NCI-H460 (cell line): ENCODE measurements at regions not wholly inside any gene's neighbourhood (a gene's known extent, or its start where the extent isn't known, plus 50 kb on each side); places are given as distances from the start of the nearest gene placed in this dataset.
A peak's percentile ranks its signal among the peaks of the same experiment; 100 is the strongest.
"Not testable (repeated sequence)": the region's sequence is repeated elsewhere in the genome, so short reads cannot be mapped to it uniquely, and the experiment has no call there.

ENCODE experiments used
- DNase-seq: peaks from one replicate; pipeline ENCODE4 v3.0.0-alpha.2; 2016; ENCODE audit warnings: low read depth; ENCODE audit errors: extremely low read depth

GRCh38 chr13:22773465-22773864 is 407.3 kb upstream of the SGCG start:
- no peak for DNase-seq

GRCh38 chr13:22776394-22777186 is 404.2 kb upstream of the SGCG start:
- no peak for DNase-seq

GRCh38 chr13:22777207-22777606 is 403.6 kb upstream of the SGCG start:
- DNase-seq: no peak

GRCh38 chr13:22789027-22789593 is 391.7 kb upstream of the SGCG start:
- DNase-seq: no peak

GRCh38 chr13:22789916-22790315 is 390.9 kb upstream of the SGCG start:
- no peak for DNase-seq

GRCh38 chr13:22793598-22794134 is 387.1 kb upstream of the SGCG start:
- no peak for DNase-seq

GRCh38 chr13:22800526-22801401 is 380.0 kb upstream of the SGCG start:
- DNase-seq: no peak

GRCh38 chr13:22801402-22802003 is 379.3 kb upstream of the SGCG start:
- peak; percentile 25 for DNase-seq

GRCh38 chr13:22812793-22813192 is 368.0 kb upstream of the SGCG start:
- no peak for DNase-seq

- not testable (repeated sequence) for DNase-seq
These were observed 367.0 kb upstream of the SGCG start for GRCh38 chr13:22813531-22814377.

GRCh38 chr13:22814433-22814832 is 366.3 kb upstream of the SGCG start:
- DNase-seq: not testable (repeated sequence)

GRCh38 chr13:22821589-22821988 is 359.2 kb upstream of the SGCG start:
- no peak for DNase-seq

GRCh38 chr13:22825186-22825585 is 355.6 kb upstream of the SGCG start:
- DNase-seq: no peak

- no peak for DNase-seq
These were observed 352.7 kb upstream of the SGCG start for GRCh38 chr13:22828081-22828480.

- DNase-seq: no peak
These were observed 344.3 kb upstream of the SGCG start for GRCh38 chr13:22836475-22836874.

GRCh38 chr13:22837980-22838647 is 342.7 kb upstream of the SGCG start:
- DNase-seq: no peak

- no peak for DNase-seq
These were observed 340.9 kb upstream of the SGCG start for GRCh38 chr13:22839603-22840530.

- DNase-seq: no peak
These were observed 334.2 kb upstream of the SGCG start for GRCh38 chr13:22846551-22846950.
